GM10266 (cell line): ENCODE measurements at regions not wholly inside any gene's neighbourhood (a gene's known extent, or its start where the extent isn't known, plus 50 kb on each side); places are given as distances from the start of the nearest gene placed in this dataset.

ENCODE experiments used
- DNase-seq: peaks from one replicate; pipeline ENCODE4 v3.0.0; 2012; ENCODE audit errors: extremely low spot score
- CTCF ChIP-seq: IDR thresholded peaks from 2 replicates; pipeline ENCODE4 v1.5.1; 2012; ENCODE audit warnings: mild to moderate bottlenecking, low read depth; ENCODE audit not compliant: control insufficient read depth, insufficient read depth; ENCODE audit errors: missing control alignments

GRCh38 chr2:19041434-19042041 is 316.9 kb downstream of the OSR1 start:
- no peak for DNase-seq
- TF ChIP-seq CTCF: no peak

GRCh38 chr2:19038071-19039015 is 320.1 kb downstream of the OSR1 start:
- TF ChIP-seq CTCF: no peak
- DNase-seq: no peak

- no peak for TF ChIP-seq CTCF
- DNase-seq: no peak
These were observed 322.3 kb downstream of the OSR1 start for GRCh38 chr2:19036091-19036490.

GRCh38 chr2:19035238-19035637 is 323.2 kb downstream of the OSR1 start:
- no peak for DNase-seq
- no peak for TF ChIP-seq CTCF

- no peak for TF ChIP-seq CTCF
- DNase-seq: no peak
These were observed 325.2 kb downstream of the OSR1 start for GRCh38 chr2:19033240-19033639.

- DNase-seq: no peak
- TF ChIP-seq CTCF: no peak
These were observed 326.8 kb downstream of the OSR1 start for GRCh38 chr2:19031642-19032041.

- no peak for TF ChIP-seq CTCF
These were observed 328.8 kb downstream of the OSR1 start for GRCh38 chr2:19029655-19030054.

More at GRCh38 chr2:19029655-19030054, 328.8 kb downstream of the OSR1 start:
- DNase-seq: no peak
